ENCODE measurements at regions not wholly inside any gene's neighbourhood (a gene's known extent, or its start where the extent isn't known, plus 50 kb on each side); places are given as distances from the start of the nearest gene placed in this dataset.
"Not testable (repeated sequence)": the region's sequence is repeated elsewhere in the genome, so short reads cannot be mapped to it uniquely, and the experiment has no call there.

DNA sequence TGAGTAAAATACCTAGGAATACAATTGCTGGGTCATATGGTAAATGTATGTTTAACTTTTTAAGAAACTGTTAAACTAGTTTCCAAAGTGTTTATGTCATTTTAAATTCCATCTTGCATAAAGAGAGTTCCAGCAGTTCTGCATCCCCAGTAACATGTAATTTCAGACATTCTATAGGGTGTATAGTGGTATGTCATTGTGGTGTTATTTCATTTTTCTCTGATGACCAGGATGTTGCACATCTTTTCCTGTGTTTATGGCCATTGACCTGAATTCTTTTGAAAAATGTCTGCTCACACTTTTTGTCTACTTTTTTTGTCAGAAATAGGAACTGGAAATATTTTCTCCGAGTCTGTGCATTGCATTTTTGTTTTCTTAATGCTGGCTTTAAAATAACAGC is 128.9 kb downstream of the TMEM200A start:
- no peak for DNase-seq (ENCODE audit: low read depth in 2 of 2)

DNA sequence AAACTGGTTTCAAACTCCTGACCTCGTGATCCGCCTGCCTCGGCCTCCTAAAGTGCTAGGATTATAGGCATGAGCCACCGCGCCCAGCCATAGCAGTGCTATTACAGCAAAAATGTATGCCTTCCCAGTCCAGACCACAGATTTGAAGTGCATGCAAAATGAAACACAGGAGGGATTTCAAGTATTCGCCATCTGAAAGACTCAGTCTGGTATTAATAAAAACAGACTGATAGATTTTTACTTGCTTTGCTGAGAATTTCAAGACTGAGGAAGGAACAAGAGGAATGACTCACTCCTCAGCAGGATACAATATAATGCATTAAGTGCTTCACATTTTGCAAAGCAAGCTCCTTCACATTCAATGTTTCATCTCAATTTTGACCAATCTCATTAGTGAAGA is 134.9 kb downstream of the TMEM200A start:
- no peak for DNase-seq (ENCODE audit: low read depth in 2 of 2)

DNA sequence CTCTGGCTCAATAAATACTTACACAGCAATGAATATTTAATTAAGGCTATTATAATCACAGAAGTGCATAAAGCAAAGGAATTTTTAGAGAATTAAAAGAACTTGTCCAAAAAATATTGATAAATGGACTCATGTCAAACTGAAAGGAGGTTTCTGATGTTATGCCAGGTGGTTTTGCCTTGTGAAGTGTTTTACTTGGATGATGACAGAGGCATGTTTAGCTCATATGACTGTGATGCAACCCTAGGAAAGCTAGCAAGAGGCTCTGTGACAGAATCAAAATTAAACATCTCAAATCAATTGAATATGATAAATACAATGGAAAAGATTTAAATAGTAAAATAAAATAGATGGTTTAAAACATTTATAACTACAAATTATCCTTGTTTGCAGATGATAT is 137.3 kb downstream of the TMEM200A start:
- no peak for DNase-seq (ENCODE audit: low read depth in 2 of 2)

DNA sequence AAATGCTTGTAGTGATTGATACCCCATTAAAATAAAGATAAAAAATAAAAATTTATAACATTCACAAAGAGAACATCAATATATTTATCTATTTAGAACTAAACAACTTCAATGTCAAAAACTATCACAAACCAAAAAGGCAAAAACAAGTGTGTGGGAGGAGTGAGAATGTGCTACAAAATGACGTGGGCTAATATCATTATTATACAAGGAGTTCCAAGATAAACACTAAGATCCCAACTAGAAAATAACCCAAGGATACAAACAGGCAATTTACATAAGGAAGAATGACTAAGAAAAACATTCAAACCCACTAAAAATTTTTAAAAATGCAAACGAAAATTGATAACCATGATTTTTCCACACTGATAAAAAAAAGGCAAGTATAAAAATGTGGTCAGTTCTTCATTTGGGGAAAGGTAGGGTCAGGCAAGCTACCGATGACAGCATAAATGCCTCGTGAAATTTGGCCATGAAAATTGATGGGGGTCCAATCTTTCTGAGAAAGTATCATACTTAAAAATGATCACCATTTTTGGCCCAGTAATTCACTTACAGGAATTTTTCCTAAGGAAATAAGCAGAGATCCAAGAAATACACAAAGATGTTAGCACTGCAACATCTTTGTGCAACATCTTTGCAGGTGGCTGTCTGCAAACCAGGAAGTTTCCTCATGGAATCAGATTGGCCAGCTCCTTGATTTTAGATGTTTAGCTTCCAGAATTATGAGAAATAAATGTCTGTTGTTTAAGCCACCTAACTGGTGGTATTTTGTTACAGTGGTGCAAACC is 140.2 kb downstream of the TMEM200A start:
- DNase-seq (ENCODE audit: low read depth in 2 of 2): no peak

DNA sequence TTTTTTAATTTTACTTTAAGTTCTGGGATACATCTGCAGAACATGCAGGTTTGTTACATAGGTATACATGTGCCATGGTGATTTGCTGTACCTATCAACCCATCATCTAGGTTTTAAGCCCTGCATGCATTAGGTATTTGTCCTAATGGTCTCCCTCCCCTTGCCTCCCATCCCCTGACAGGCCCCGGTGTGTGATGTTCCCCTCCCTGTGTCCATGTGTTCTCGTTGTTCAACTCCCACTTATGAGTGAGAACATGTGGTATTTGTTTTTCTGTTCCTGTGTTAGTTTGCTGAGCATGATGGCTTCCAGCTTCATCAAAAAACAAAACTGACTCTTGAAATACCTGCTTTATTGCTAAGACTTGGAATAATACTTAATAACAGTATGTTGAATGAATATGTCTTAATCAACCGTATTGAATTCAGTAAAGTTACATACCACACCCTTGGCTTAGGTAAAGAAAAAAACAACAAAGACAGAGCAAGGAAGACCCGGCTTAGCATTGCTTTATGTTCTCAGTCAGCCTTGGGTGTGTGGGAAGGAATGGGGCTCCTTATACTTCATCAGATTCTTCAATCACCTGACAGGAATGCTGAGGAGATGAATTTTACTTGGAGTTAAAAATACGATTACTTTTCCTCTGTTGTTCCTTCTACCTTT is 141.3 kb downstream of the TMEM200A start:
- DNase-seq (ENCODE audit: low read depth in 2 of 2): not testable (repeated sequence)

DNA sequence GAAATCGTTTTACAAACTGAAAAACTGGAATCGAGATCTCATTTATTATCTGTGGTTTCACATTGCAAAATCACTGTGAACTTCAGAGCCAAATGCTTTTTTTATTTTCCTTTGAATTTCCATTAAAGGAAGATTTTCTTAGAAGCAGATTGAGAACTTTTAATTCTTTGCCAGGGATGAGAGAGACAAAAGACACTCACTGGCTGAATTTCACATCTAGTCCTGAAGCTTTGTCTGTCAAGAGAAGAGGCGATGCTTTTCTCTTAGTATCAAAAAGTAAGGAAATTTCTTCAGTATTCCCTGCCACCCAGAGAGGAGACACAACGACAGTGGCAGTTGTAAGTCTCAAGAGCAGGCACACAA is 141.8 kb downstream of the TMEM200A start:
- no peak for DNase-seq (ENCODE audit: low read depth in 2 of 2)

DNA sequence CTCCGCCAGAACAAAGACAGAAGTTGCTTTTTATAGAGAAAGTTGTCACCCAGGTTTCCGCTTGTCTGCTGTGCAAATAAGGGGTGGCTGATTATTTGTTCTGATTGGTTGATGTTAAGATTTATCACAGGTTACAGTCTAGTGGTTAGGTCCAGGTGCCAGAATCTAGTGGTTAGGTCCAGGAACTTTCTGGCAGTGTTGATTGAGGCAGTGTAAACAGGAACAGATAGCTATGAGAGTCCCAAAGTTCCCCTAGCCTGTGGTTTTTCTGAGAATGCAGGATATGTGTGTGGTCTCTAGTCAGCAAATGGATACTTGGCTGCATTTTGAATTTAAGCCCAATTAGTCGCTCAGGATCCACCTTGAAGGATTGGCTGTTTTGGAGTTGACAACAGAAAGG is 148.0 kb downstream of the TMEM200A start:
- peak; percentile 5 to 40 for DNase-seq (ENCODE audit: low read depth in 2 of 2)

DNA sequence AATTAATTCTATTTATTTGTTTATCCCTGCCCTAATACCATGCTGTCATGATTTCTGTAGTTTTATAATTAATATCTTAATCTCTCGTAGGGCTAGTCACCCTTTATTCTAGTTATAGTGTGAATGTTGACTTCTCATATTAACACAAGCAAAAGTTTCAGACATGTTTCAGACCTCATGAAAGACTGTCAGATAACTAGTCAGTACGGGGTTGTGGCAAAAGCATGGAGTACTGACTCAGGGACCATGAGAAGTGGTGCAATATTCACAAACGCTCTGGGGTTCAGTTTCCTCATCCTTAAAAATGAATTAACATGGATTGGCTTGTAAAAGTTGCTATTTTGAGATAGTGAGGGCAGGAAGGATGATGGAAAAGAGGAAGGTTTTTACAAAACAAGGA is 148.9 kb downstream of the TMEM200A start:
- DNase-seq (ENCODE audit: low read depth in 2 of 2): no peak

DNA sequence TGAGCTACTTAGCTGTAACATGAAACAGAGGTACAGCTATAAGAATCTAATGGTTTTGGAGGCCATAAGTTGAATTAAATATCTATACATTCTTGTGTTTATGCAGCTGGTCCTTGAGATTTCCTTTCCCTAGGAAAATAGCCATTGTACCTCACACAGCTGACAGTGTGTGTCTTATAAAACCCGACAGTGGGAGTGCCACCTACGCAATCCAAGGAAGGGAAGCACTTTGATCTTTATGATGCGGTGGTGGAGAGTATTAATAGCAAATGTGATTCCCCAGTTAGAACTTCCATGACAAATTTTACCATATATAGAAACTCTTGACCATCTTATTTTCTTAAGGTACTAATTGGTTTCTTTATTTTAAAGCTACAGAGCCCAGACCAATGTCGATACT is 149.5 kb downstream of the TMEM200A start:
- DNase-seq (ENCODE audit: low read depth in 2 of 2): no peak

DNA sequence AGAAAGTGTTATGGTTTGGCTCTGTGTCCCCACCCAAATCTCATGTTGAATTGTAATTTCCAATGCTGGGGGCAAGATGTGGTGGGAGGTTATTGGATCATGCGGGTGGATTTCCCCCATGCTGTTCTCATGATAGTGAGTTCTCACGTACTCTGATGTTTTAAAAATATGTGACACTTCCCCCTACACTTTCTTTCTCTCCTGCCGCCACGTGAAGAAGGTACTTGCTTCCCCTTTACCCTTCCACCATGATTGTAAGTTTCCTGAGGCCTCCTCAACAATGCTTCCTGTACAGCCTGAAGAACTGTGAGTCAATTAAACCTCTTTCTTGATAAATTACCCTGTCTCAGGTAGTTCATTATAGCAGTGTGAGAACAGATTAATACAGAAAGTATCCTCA is 150.8 kb downstream of the TMEM200A start:
- no peak for DNase-seq (ENCODE audit: low read depth in 2 of 2)

DNA sequence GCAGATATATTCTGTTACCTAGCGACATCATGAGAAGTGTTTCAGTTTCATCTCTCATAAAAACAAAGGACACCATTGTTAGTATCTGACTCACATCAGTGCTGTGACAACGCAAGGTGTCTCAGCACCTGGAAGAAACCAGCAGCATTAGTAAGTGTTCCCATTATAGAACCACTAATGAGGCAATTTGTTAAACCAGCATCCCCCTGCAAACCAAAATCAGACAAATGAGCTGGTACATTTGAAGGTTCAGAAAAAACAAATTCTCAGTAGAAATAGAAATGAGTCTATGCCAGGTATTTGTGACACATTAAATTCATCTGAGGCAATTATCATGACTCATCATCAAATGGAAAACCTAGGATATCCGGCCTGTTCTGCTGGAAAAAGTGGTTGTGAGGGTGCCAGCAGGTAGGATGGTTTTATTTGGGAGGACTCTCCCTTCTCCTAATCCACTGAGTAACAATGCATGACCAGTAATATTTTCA is 151.7 kb downstream of the TMEM200A start:
- DNase-seq (ENCODE audit: low read depth in 2 of 2): peak; percentile 8 to 17

DNA sequence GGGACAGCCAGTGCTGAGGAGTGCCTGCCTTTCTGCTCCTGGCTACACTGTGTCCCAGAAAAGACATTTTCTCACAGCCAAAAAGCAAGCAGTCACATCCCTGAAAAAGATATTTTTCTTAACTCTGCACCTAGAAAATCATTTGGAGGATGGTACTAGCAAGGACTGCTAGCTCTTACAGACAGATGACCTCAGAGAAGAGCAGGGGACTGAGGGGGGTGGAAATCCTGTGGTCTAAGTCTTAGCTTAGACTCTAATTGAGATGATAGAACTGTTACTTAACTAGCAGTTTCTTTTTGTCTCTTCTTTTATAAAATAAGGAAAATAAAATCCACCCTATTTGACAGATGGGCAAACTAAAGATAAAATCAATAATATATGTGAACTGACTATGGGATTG is 152.8 kb downstream of the TMEM200A start:
- DNase-seq (ENCODE audit: low read depth in 2 of 2): no peak

DNA sequence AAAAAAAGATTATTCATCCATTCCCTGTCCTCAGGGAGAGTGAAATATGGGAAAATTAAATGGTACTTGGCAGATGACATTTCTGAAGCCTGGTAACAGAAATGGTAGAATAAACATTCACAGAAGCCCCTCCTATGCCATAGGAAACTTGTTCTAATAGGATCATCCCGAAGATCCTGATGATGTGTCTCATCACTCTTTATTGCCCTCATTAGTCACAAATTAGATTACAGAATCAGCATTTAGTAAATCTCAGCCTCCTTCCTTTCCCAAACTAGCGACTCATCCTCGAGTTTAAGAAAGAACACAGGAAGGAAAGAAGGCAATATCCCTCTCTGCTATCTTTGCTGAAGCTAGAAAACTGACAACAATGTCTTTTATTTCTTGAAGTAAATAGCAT is 154.4 kb downstream of the TMEM200A start:
- DNase-seq (ENCODE audit: low read depth in 2 of 2): no peak

DNA sequence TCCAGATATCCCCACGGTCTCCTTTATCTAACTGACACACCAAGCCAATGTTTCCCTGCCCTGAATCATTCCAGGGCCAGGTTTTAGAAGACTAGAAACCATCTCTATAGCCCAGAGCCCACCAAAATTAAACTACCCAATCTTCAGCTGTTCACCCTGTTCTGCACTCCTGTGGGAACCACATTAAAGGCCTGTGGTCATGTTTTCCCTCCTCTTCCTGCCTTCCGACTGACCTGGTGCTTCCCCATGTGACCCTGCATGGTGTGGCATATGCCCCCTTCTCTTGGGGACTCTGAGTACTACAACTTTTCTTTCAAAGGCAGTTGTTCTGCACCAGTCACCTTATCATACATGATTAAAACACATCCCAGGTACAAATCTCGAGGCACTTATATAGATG is 155.0 kb downstream of the TMEM200A start:
- DNase-seq (ENCODE audit: low read depth in 2 of 2): no peak

DNA sequence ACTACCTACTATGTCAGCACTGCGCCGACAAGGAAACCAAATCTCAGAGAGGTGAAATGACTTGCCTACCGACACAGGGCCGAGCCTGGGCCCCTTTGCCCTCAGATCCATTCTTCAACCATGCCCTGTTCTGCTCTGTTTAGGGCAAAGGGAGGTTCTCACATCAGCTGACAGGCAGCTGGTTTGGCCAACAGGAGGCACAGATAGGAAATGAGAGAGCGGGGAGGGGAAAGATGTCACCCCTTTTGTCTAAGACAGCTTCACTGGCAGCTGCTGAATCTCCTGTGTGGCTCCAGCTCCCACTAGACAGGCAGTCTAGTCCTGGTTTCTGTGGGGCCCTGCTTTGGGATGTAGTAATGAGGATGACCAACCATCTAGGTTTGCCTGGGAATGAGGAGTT is 158.7 kb downstream of the TMEM200A start:
- DNase-seq (ENCODE audit: low read depth in 2 of 2): no peak

DNA sequence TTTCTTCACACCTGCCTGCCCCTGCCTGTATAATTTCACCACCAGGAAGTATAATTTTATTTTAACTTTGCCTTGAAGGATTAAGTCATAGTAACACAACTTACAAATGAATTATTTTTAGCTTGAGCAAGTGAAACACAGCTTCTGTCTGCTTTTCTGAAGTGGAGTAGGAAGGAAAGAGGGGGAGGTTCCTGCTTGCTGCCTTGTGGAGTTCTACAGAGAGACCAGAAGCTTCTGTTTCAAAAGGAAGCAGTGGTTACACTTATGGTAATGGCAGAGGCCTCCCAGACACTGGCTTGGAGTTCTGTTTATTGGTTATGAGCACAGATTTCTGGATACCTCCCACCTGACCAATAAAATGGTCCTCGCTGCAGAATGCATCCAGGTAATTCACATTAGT is 159.6 kb downstream of the TMEM200A start:
- DNase-seq (ENCODE audit: low read depth in 2 of 2): no peak

DNA sequence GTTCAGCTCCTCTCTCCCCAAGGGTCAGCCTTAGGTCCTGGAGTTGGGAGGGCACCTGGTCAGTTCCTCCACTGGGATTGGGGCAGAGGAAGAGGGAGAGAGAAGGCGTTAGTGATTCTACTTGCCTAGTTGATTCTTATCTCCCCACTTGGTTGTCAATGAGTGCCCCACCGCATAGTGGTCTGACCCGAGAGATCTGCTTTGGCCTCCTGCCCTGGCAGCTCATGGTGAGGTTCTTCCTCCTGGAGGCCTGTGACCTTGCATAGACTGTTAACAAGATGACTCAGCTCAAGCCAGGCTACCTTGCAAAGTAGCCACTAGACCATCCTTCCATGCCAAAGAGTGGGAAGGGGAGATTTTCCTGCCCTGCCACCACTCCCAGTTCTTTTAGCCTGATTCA is 160.6 kb downstream of the TMEM200A start:
- DNase-seq (ENCODE audit: low read depth in 2 of 2): no peak

DNA sequence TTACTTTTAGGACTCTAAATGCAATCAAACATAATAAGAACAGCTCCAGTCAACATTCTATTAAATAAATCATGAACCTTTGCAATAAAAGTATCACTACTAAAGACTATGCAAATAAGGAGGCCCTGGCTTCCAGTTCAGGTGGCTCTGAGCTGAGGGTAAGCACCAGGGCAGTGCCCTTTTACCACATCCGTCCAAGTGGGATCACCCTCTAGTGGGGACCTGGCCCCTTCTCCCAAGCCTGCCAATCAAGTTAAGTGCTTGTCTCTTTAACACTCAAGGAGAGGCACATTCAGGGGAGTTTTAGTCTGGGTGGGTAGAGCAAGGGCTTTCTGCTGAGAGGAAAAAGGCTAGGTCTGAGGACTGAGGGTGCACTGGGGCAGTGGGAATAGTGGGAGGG is 161.4 kb downstream of the TMEM200A start:
- DNase-seq (ENCODE audit: low read depth in 2 of 2): no peak

DNA sequence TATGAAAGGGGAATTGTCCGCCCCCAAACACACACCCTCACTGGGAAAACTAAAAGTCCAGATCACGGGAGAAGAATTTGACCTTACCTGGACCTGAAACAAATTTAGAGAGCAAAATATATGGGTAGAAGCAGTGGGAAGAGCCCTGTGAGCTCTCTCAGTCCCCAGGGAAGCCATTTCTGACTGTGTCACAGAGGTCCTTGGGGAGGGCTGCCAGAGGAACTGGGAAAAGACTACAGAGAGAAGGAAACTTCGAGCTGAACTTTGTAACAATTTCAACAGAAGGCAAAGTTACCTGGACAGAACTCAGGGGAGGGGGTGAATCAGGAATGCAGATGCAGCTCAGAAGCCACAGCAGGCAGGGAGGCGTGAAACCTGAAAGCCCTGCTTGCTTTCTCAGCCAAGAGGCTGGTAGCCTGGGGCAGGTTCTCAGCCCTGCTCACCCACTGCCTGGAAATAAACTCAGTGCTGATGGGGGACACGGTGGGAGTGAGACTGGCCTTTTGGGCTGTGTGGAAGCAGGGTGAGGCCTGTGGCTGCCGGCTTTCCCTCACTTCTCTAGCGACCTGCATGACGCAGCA is 163.8 kb downstream of the TMEM200A start:
- DNase-seq (ENCODE audit: low read depth in 2 of 2): no peak

DNA sequence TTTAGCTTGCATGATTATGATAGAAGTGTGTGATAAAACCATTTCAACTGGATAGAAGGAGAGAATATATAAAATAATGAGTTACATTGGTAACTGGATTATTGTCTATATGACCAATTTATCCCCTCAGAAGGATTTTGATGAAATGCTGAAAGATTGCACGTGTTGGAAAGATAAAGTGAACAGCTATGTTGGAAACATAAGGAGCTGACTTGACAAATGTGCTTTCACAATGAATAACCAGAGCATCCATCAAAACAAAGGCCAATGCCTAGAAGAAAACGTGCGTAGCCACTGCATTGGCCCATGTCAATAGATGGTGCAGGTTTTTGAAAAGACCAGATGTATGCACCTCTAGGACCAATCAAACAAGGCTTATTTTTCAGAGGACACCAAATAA is 168.8 kb downstream of the TMEM200A start:
- DNase-seq (ENCODE audit: low read depth in 2 of 2): no peak

DNA sequence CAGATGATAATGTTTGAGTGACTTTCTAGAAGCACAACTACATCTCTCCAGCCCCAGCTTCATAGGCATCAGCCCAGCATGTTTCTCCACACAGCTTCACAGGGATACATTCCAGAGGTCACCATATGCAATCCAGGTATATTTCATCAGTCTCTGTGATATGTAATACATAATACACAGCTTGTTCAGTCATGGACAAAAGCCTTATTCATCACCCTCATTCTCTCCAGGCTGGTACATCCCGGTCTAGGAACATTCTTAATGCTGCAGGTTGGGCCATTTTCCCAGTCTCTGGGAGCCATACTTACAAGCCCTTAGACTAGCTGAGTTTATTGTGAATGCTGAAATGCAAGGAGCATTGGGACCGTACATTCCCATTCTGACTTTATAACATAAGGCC is 169.4 kb downstream of the TMEM200A start:
- DNase-seq (ENCODE audit: low read depth in 2 of 2): no peak

DNA sequence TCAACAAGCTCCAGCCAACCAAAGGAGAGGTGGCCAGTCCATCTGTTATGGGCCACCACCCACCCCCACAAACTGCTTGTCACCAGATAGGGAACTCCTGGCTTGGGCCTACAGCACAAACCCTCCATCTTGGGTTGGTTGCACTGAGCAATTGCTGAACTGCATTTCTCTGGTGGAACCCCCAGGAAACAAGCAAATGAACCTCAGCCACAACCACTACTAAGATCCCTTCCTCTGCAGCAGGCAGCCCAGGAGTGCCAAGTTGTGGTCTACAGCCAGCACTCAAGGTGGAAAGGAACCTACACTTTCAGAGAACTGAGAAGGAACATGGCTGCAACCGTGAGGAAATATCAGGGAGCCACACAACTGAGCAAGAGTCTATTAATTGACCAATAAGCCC is 171.6 kb downstream of the TMEM200A start:
- no peak for DNase-seq (ENCODE audit: low read depth in 2 of 2)

DNA sequence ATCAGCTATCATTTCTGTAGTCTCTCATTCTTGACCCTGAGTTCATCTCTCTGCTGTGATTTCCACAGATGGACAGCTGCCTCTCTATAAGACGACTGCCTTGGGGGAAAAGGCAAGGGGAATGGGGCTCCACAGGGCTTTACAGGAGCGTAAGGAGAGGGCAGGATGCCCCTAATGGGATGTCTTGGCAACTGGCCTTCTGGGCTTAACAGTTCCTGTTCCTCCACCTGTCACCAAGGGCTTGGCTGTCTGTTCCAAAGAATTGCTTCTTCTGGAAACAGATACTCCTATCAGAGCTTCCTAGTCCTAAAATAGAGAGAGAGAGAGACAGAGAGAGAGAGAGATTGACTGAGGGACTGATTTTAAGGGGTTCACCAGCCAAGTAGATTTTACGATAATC is 181.9 kb downstream of the TMEM200A start:
- no peak for DNase-seq (ENCODE audit: low read depth in 2 of 2)
